GM13976 (cell line): ENCODE measurements at regions not wholly inside any gene's neighbourhood (a gene's known extent, or its start where the extent isn't known, plus 50 kb on each side); places are given as distances from the start of the nearest gene placed in this dataset.

Experiments used
- DNase-seq: peaks from one replicate; pipeline ENCODE4 v3.0.0; 2012; ENCODE audit warnings: low spot score
- CTCF ChIP-seq: IDR thresholded peaks from 2 replicates; pipeline ENCODE4 v1.5.1; 2012; ENCODE audit warnings: borderline replicate concordance, mild to moderate bottlenecking; ENCODE audit not compliant: insufficient read depth; ENCODE audit errors: extremely low read depth, missing control alignments, control extremely low read depth
- in situ Hi-C: fragments of 300-500 bp; cut with MboI; formaldehyde crosslinking; loops from one replicate; pipeline ENCODE4 v1.12.0; 2022; ENCODE audit warnings: low sequenced_read_pairs, mixed read lengths, inconsistent platforms; ENCODE audit not compliant: unreplicated experiment

DNA sequence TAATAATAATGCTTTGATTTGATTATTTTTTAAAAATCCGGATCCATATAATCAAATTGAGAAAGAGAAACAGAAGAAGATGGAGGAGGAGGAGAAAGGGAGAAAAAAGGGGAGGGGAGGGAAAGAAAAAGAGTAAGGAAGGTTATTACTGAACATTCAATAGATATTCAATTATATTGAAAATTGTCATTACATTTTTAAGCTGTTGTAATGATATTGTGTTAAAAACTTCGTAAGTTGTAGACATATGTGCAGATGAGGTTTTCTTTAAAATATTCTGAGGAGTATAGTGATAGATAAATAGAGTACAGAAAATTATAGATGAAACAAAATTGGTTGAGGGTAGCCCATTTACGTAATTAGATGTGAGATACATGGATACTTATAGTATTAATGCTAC is 933.0 kb upstream of the PHF14 start:
- DNase-seq: no peak
- in situ Hi-C loops: no loop called here
- no peak for TF ChIP-seq CTCF

GRCh38 chr7:10070899-10071298 is 902.8 kb upstream of the PHF14 start:
- in situ Hi-C loops: no loop called here
- no peak for TF ChIP-seq CTCF

GRCh38 chr7:10075866-10076265 is 897.8 kb upstream of the PHF14 start:
- no peak for TF ChIP-seq CTCF
- in situ Hi-C loops: no loop called here
- DNase-seq: no peak

More at GRCh38 chr7:10070899-10071298, 902.8 kb upstream of the PHF14 start:
- no peak for DNase-seq

- TF ChIP-seq CTCF: no peak
- in situ Hi-C loops: no loop called here
- DNase-seq: no peak
These were observed 896.9 kb upstream of the PHF14 start for GRCh38 chr7:10076660-10077300.

- TF ChIP-seq CTCF: no peak
- no peak for DNase-seq
- in situ Hi-C loops: no loop called here
These were observed 894.1 kb upstream of the PHF14 start for GRCh38 chr7:10079572-10079971.

DNA sequence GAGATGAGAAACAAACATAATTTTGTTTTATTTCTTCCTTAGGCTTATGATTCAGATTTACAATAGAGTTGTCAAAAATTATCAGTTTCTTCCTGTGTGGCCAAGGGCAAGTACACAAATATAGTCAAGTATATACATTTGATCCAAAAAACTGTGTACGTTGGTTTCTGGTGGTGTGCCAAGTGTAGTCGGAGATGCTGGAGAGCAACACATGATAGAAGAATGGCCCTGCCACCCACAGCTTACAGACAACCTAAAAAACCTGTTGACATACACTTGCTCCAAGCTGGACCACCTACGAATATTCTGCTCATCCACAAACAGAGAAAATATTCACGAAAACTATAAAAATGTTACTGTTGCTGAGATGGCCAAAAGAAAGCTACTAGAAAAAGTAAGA is 890.8 kb upstream of the PHF14 start:
- in situ Hi-C loops: no loop called here
- TF ChIP-seq CTCF: no peak
- DNase-seq: no peak
